ENCODE measurements at regions not wholly inside any gene's neighbourhood (a gene's known extent, or its start where the extent isn't known, plus 50 kb on each side); places are given as distances from the start of the nearest gene placed in this dataset.
"Not testable (repeated sequence)": the region's sequence is repeated elsewhere in the genome, so short reads cannot be mapped to it uniquely, and the experiment has no call there.

GRCh38 chr6:114879693-114880092 is 536.9 kb upstream of the HS3ST5 start:
- DNase-seq = no peak

- no peak for DNase-seq
These were observed 535.3 kb upstream of the HS3ST5 start for GRCh38 chr6:114878091-114878490.

GRCh38 chr6:114874410-114874809 is 531.6 kb upstream of the HS3ST5 start:
- no peak for DNase-seq

- DNase-seq = not testable (repeated sequence)
These were observed 522.7 kb upstream of the HS3ST5 start for GRCh38 chr6:114865506-114865905.

- no peak for DNase-seq
These were observed 520.8 kb upstream of the HS3ST5 start for GRCh38 chr6:114863610-114864009.

- DNase-seq = no peak
These were observed 520.0 kb upstream of the HS3ST5 start for GRCh38 chr6:114862819-114863218.

GRCh38 chr6:114862064-114862463 is 519.2 kb upstream of the HS3ST5 start:
- no peak for DNase-seq

GRCh38 chr6:114844359-114844758 is 501.5 kb upstream of the HS3ST5 start:
- DNase-seq = no peak

- DNase-seq = no peak
These were observed 496.2 kb upstream of the HS3ST5 start for GRCh38 chr6:114839019-114839418.

- no peak for DNase-seq
These were observed 490.4 kb upstream of the HS3ST5 start for GRCh38 chr6:114833211-114833610.

GRCh38 chr6:114830515-114830914 is 487.7 kb upstream of the HS3ST5 start:
- no peak for DNase-seq

- DNase-seq = no peak
These were observed 484.3 kb upstream of the HS3ST5 start for GRCh38 chr6:114827135-114827534.

- no peak for DNase-seq
These were observed 481.6 kb upstream of the HS3ST5 start for GRCh38 chr6:114824409-114824808.

GRCh38 chr6:114816678-114817077 is 473.9 kb upstream of the HS3ST5 start:
- DNase-seq = no peak

- no peak for DNase-seq
These were observed 467.6 kb upstream of the HS3ST5 start for GRCh38 chr6:114810468-114810867.

- DNase-seq = not testable (repeated sequence)
These were observed 462.6 kb upstream of the HS3ST5 start for GRCh38 chr6:114805426-114805825.

- no peak for DNase-seq
These were observed 453.8 kb upstream of the HS3ST5 start for GRCh38 chr6:114796576-114796975.

- no peak for DNase-seq
These were observed 450.6 kb upstream of the HS3ST5 start for GRCh38 chr6:114793428-114793827.

- DNase-seq = no peak
These were observed 442.7 kb upstream of the HS3ST5 start for GRCh38 chr6:114785235-114786127.

GRCh38 chr6:114783783-114784182 is 441.0 kb upstream of the HS3ST5 start:
- DNase-seq = no peak

GRCh38 chr6:114783083-114783482 is 440.3 kb upstream of the HS3ST5 start:
- no peak for DNase-seq

GRCh38 chr6:114764866-114765265 is 422.0 kb upstream of the HS3ST5 start:
- DNase-seq = no peak

- DNase-seq = no peak
These were observed 419.3 kb upstream of the HS3ST5 start for GRCh38 chr6:114762145-114762544.

- no peak for DNase-seq
These were observed 405.3 kb upstream of the HS3ST5 start for GRCh38 chr6:114747995-114748625.
